AG04450 (cell line): ENCODE measurements at regions not wholly inside any gene's neighbourhood (a gene's known extent, or its start where the extent isn't known, plus 50 kb on each side); places are given as distances from the start of the nearest gene placed in this dataset.

ENCODE experiments used
- CTCF ChIA-PET: fragments of 300-600, 350-600 bp; formaldehyde crosslinking; extraction: SDS; loops from one replicate; lab custom pipeline; 2022; ENCODE audit warnings: antibody characterized with exemption, inconsistent platforms; lab: Charles Lee
- POLR2A ChIA-PET: fragments of 350-600 bp; formaldehyde crosslinking; extraction: SDS; loops from one replicate; lab custom pipeline; 2021; ENCODE audit warnings: antibody characterized with exemption, inconsistent platforms; lab: Yijun Ruan, JAX
- DNase-seq: peaks from one replicate; pipeline ENCODE4 v3.0.0-alpha.2; 2011; ENCODE audit warnings: low read depth, low spot score
- H3K27ac ChIP-seq: one replicate; pipeline ENCODE4 v1.5.1; 2012; ENCODE audit warnings: low read depth, low read length, control low read depth
- H3K27me3 ChIP-seq: one replicate; pipeline ENCODE4 v1.6.0; 2012; ENCODE audit warnings: low read length; ENCODE audit not compliant: control insufficient read depth, insufficient read depth
- H3K4me3 ChIP-seq: 2 replicates; pipeline ENCODE4 v1.5.1; 2011; ENCODE audit warnings: mild to moderate bottlenecking, low read depth, low read length, control low read depth
- H3K9me3 ChIP-seq: 2 replicates; pipeline ENCODE4 v1.5.1; 2012; ENCODE audit warnings: low read length; ENCODE audit not compliant: control insufficient read depth, insufficient read depth
- TF ChIP-seq, protein P1 (sequence below): IDR thresholded peaks from 2 replicates; pipeline ENCODE4 v1.5.1; 2011; ENCODE audit warnings: low read depth, low read length, control low read depth, inconsistent platforms

DNA sequence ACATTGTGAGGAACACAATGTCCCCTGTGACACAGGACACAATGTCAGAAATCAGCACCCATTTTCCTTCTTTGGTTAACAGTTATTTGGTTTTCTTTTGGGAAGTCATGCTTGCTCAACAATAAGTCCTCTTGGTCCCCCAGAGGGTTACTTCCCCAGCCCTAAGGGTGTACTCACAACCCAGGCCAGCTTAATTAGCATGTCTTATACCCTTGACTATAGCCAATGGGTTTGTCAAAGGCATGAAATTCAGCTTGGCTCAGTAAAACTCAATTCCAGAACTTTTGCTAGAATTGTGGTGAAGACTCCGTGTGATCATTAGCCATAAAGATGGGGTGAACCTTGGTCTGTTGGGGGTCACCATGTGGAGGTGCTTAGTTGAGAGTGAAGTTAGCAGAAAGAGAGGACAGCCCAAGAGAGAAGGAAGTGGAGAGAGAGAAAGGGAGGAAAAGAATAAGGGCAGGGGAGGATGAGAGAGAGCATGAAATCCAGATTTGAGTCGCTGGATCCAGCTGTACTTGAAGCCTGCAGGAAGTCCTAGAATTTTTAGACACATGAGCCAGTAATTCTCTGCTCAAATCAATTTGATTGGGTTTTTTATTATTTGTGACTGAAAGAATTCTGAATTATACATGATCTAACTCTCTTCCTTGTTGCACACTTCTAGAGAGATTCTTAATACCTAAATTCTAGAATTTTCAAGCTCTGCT, 321.3 kb upstream of the JAG1 start:
- POLR2A ChIA-PET: no interaction called here
- CTCF ChIA-PET: no interaction called here
- Histone ChIP-seq H3K9me3 (no peaks in the 10 kb centered on the region), H3K4me3 (no peak overlapping the region), H3K27me3 (no peaks in the 10 kb centered on the region), H3K27ac (no peak overlapping the region)
- DNase-seq: no peak
- TF ChIP-seq, protein P1, sequence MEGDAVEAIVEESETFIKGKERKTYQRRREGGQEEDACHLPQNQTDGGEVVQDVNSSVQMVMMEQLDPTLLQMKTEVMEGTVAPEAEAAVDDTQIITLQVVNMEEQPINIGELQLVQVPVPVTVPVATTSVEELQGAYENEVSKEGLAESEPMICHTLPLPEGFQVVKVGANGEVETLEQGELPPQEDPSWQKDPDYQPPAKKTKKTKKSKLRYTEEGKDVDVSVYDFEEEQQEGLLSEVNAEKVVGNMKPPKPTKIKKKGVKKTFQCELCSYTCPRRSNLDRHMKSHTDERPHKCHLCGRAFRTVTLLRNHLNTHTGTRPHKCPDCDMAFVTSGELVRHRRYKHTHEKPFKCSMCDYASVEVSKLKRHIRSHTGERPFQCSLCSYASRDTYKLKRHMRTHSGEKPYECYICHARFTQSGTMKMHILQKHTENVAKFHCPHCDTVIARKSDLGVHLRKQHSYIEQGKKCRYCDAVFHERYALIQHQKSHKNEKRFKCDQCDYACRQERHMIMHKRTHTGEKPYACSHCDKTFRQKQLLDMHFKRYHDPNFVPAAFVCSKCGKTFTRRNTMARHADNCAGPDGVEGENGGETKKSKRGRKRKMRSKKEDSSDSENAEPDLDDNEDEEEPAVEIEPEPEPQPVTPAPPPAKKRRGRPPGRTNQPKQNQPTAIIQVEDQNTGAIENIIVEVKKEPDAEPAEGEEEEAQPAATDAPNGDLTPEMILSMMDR: no peak

DNA sequence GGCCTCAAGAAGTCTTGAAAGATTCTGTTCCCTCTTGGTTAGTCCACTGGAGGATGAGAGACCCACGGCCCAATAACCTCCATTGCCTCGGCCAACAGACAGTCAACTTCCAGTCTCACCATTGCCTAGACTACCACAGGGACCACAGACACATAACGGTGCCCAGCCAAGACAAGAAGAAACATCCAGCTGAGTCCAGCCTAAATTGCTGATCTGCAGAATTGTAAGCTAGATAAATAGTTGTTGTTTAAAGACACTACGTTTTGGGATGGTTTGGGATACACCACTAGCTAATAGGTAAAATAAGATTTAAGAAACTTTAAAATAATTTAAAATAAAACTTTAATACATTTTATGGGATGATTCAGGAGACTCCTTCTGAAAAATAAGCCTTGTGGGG, 324.7 kb upstream of the JAG1 start:
- TF ChIP-seq, protein P1: no peak
- Histone ChIP-seq H3K9me3 (no peaks in the 10 kb centered on the region), H3K4me3 (no peak overlapping the region), H3K27ac (no peak overlapping the region), H3K27me3 (no peaks in the 10 kb centered on the region)
- DNase-seq: no peak
- POLR2A ChIA-PET: no interaction called here
- CTCF ChIA-PET: no interaction called here

DNA sequence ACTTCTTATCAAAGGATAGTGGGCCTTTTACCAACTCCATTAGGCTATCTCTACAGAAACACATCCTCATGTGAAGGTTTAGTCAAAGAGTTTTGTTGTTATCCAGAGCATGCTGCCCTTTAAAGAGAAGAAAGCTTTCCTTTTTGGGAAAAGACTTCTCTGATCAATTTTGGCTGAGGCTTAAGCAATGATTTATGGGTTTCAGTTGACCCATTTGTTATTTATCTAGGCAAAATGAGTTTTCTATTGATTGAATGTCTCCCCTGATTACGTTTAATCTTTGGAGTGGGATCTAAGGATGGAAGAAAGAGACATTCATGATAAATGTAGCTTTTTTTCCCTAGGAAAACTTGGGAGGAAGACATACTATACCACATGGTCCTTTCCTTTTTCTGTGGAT, 326.6 kb upstream of the JAG1 start:
- ChIA-PET POLR2A (no interaction called here), CTCF (interaction anchor here (2.1 kb wide), 1 partner anchor 326 kb away, joined by 7 read pairs; no protein-coding TSS in a partner anchor)
- no peaks in the 10 kb centered on the region for H3K9me3 ChIP-seq
- no peak overlapping the region for H3K27ac ChIP-seq
- H3K27me3 ChIP-seq: no peaks in the 10 kb centered on the region
- no peak for DNase-seq
- TF ChIP-seq, protein P1: no peak
- no peak overlapping the region for H3K4me3 ChIP-seq

DNA sequence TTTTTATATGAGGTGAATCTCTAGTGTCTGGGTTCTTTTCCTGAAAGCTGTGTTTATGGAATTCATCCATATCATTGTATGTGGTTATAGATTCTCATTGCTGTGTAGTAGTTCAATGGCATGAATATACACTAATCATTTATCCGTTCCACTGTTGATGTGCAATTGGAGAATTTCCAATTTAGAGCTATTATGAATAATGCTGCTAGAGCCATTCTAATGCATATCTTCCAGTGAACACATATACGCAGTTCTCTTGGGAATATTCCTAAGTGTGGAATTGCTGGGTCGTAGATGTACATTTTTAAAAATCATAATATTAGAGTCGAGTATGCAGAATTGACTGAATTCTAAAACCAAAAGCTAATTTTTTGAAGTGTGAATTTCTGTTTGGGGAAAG, 327.5 kb upstream of the JAG1 start:
- POLR2A ChIA-PET: no interaction called here
- Histone ChIP-seq H3K9me3 (no peaks in the 10 kb centered on the region), H3K27ac (no peak overlapping the region), H3K4me3 (no peak overlapping the region), H3K27me3 (no peaks in the 10 kb centered on the region)
- no peak for DNase-seq
- TF ChIP-seq, protein P1: no peak
- CTCF ChIA-PET: interaction anchor here (2.1 kb wide), 1 partner anchor 327 kb away, joined by 7 read pairs; no protein-coding TSS in a partner anchor

DNA sequence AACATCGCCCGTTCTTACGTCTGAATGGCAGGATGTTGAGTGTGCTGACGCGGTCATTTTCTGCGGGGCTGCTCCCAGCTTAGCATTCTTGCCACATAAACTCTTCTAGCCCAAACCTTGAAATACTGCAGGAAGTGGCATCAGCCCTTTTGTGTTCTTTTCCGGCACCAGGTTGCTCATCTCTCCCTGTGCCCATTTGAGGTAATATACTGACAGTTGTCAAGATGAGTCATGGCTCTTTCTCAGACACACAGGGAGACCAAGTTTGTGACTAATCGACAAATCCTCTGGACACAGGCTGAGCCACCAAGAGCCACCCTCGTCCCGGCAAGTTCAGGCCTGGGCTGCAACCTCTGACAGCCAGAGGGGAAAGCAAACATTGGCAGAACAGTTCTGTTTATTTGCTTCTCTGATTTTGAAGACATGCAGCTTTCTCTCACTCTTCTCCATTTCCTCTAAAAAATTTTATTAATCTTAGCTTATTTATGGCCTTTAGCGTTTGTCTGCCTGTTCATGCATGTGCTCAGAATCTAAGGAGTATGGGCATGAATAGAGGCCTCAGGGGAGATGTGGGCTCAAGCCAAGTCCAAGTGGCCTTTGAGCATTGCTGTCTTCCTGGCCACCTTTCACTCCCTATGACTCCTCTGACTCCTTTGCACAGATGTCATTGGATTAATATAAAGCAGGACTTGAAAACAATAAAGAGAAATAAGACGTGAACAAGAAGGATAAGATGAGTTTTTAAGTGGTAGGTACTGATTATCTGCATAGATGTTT, 328.2 kb upstream of the JAG1 start:
- Histone ChIP-seq H3K4me3 (no peak overlapping the region), H3K27ac (no peak overlapping the region), H3K27me3 (no peaks in the 10 kb centered on the region), H3K9me3 (no peaks in the 10 kb centered on the region)
- no peak for DNase-seq
- ChIA-PET POLR2A (no interaction called here), CTCF (interaction anchor here (2.1 kb wide), 1 partner anchor 327 kb away, joined by 7 read pairs; no protein-coding TSS in a partner anchor)
- TF ChIP-seq, protein P1: no peak
